GM13976 (cell line): ENCODE measurements at regions not wholly inside any gene's neighbourhood (a gene's known extent, or its start where the extent isn't known, plus 50 kb on each side); places are given as distances from the start of the nearest gene placed in this dataset.
"Not testable (repeated sequence)": the region's sequence is repeated elsewhere in the genome, so short reads cannot be mapped to it uniquely, and the experiment has no call there.

ENCODE experiments used
- DNase-seq: peaks from one replicate; pipeline ENCODE4 v3.0.0; 2012; ENCODE audit warnings: low spot score
- CTCF ChIP-seq: IDR thresholded peaks from 2 replicates; pipeline ENCODE4 v1.5.1; 2012; ENCODE audit warnings: borderline replicate concordance, mild to moderate bottlenecking; ENCODE audit not compliant: insufficient read depth; ENCODE audit errors: extremely low read depth, missing control alignments, control extremely low read depth
- in situ Hi-C: fragments of 300-500 bp; cut with MboI; formaldehyde crosslinking; loops from one replicate; pipeline ENCODE4 v1.12.0; 2022; ENCODE audit warnings: low sequenced_read_pairs, mixed read lengths, inconsistent platforms; ENCODE audit not compliant: unreplicated experiment

DNA sequence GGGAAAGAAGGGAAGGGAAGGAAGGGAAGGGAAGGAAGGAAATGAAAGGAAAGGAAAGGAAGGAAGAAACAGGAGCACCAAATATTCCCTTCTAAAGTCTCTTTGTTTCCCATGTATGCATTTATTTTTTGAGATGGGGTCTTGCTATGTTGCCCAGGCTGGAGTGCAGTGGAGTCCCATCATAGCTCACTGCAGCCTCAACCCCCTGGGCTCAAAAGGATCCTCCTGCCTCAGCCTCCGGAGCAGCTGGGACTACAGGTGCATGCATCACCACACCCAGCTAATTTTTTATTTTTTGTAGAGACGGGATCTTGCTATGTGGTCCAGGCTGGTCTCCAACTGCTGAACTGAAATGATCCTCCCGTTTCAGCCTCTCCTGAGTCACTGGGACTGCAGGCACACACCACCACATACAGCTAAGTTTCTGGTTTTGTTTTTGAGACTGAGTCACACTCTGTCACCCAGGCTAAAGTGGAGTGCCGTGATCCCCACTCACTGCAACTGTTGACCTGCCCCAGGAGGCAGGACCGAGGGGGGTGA, 102.8 kb downstream of the CRLF2 start:
- TF ChIP-seq CTCF: no peak
- DNase-seq: no peak
- in situ Hi-C loops: no loop called here

DNA sequence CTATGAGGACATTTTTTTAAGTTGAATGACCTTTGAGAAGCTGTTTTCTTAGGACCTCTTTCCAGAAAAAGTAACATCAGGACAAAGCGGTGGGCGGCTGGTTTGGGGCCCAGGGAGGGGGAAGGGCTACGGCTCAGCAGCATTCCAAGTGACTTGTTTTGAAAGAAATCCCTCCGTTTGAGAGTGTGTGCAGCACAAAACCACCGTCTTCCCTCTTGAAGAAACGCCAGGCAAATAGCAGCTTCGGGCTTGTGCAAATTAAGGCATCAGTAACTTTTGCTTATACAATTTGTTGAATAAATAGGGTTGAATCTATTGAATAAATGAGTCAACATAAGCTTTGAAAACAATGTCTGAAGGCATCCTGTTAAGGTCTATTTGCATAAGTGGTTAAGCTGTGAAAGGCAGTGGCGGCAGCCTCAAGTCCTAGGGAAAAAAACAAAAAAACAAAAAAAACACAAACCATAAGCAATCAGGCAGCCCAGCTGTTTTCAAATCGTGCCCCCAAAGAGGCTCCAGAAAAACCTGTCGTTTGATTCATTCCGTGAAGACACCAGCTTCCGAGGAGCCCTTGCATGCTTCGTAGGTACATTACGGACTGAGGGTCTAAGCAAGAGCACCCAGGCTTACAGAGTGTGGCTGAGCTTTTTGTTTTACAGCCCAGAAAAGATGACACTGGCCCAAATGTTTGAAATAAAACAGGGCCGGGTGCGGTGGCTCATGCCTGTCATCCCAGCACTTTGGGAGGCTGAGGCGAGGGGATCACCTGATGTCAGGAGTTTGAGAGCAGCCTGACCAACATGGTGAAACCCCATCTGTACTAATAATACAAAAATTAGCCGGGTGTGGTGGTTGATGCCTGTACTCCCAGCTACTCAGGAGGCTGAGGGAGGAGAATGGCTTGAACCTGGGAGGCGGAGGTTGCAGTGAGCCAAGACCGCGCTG, 103.7 kb downstream of the CRLF2 start:
- in situ Hi-C loops: no loop called here
- no peak for DNase-seq
- no peak for TF ChIP-seq CTCF

DNA sequence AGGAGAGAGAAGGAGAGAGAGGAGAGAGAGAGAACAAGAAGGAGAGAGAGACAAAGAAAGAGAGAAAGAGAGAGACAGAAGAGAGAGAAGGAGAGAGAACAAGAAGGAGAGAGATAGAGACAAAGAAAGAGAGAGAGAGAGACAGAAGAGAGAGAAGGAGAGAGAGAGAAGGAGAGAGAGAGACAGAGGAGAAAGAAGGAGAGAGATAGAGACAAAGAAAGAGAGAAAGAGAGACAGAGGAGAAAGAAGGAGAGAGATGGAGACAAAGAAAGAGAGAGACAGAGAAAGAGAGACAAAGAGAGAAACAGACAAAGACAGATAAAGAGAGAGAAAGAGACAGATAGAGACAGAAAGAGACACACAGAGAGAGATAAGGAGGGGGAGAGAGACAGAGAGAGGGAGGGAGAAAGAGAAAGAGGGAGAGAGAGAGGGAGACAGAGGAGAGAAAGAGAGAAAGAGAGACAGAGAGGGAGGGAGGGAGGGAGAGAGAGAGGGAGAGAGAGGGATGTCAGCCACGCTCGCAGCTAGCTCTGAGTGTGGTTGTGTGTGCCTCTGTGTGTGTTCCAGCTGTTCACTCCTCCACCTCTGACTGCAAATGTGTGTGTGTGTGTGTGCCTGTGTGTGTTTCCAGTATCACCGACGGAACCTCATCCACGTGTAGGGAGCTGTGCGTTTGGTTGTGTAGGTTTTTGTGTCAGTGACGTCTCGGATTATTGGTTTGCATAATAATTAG, 105.8 kb downstream of the CRLF2 start:
- in situ Hi-C loops: no loop called here
- no peak for DNase-seq
- no peak for TF ChIP-seq CTCF

DNA sequence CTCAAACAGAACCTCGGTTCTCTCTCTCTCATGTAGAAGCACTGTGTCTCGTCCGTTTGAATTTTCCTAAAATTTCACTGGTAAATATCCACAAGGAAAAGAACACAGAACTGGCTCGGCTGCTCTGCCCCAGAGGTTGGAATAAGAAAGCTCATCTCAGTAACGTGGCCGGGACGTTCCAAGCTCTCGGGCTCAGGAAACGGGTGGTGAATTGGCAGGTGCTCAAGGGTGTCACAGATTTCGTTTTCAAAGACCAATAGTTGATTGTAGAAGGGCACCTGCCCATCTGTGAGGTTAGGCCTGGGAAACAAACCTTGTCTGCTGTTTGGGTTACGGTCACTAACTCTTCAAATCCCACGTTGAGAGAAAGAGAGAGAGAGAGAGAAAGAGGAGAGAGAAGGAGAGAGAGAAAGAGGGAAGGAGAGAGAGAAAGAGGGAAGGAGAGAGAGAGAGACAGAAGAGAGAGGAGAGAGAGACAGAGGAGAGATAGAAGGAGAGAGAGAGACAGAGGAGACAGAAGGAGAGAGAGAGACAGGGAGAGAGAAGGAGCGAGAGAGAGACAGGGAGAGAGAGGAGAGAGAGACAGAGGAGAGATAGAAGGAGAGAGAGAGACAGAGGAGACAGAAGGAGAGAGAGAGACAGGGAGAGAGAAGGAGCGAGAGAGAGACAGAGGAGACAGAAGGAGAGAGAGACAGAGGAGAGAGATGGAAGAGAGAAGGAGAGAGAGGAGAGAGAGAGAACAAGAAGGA, 106.6 kb downstream of the CRLF2 start:
- DNase-seq: no peak
- in situ Hi-C loops: no loop called here
- no peak for TF ChIP-seq CTCF

GRCh38 chrX:1105031-1105430, 107.4 kb downstream of the CRLF2 start:
- in situ Hi-C loops, DNase-seq: not testable (repeated sequence)

- TF ChIP-seq CTCF: no peak
- in situ Hi-C loops: no loop called here
- DNase-seq: no peak
Measured at GRCh38 chrX:1103360-1103759, 109.1 kb downstream of the CRLF2 start.
